ENCODE measurements at regions not wholly inside any gene's neighbourhood (a gene's known extent, or its start where the extent isn't known, plus 50 kb on each side); places are given as distances from the start of the nearest gene placed in this dataset.
"Not testable (repeated sequence)": the region's sequence is repeated elsewhere in the genome, so short reads cannot be mapped to it uniquely, and the experiment has no call there.

GRCh38 chr6:115060581-115060980 is 717.8 kb upstream of the HS3ST5 start:
- DNase-seq, result no peak

GRCh38 chr6:115058414-115059211 is 715.8 kb upstream of the HS3ST5 start:
- DNase-seq, result no peak

GRCh38 chr6:115055579-115055978 is 712.8 kb upstream of the HS3ST5 start:
- no peak for DNase-seq

- DNase-seq, result not testable (repeated sequence)
Measured at GRCh38 chr6:115054242-115054641, 711.4 kb upstream of the HS3ST5 start.

- no peak for DNase-seq
Measured at GRCh38 chr6:115053169-115053860, 710.5 kb upstream of the HS3ST5 start.

GRCh38 chr6:115016593-115016992 is 673.8 kb upstream of the HS3ST5 start:
- DNase-seq, result no peak

GRCh38 chr6:115004982-115005381 is 662.2 kb upstream of the HS3ST5 start:
- peak; percentile 58 for DNase-seq

- no peak for DNase-seq
Measured at GRCh38 chr6:115004204-115004603, 661.4 kb upstream of the HS3ST5 start.

- DNase-seq, result no peak
Measured at GRCh38 chr6:115001731-115002350, 659.0 kb upstream of the HS3ST5 start.

GRCh38 chr6:115000736-115001135 is 657.9 kb upstream of the HS3ST5 start:
- no peak for DNase-seq

GRCh38 chr6:114998492-114998891 is 655.7 kb upstream of the HS3ST5 start:
- DNase-seq, result no peak

GRCh38 chr6:114997813-114998292 is 655.0 kb upstream of the HS3ST5 start:
- no peak for DNase-seq

GRCh38 chr6:114995526-114995925 is 652.7 kb upstream of the HS3ST5 start:
- no peak for DNase-seq

GRCh38 chr6:114989279-114989964 is 646.6 kb upstream of the HS3ST5 start:
- no peak for DNase-seq

GRCh38 chr6:114987281-114987680 is 644.5 kb upstream of the HS3ST5 start:
- DNase-seq, result no peak

GRCh38 chr6:114955363-114955762 is 612.5 kb upstream of the HS3ST5 start:
- no peak for DNase-seq

- no peak for DNase-seq
Measured at GRCh38 chr6:114952229-114952628, 609.4 kb upstream of the HS3ST5 start.

- no peak for DNase-seq
Measured at GRCh38 chr6:114945392-114945791, 602.6 kb upstream of the HS3ST5 start.

- no peak for DNase-seq
Measured at GRCh38 chr6:114941078-114941477, 598.3 kb upstream of the HS3ST5 start.

- DNase-seq, result no peak
Measured at GRCh38 chr6:114940181-114940580, 597.4 kb upstream of the HS3ST5 start.

GRCh38 chr6:114939630-114940029 is 596.8 kb upstream of the HS3ST5 start:
- DNase-seq, result no peak

GRCh38 chr6:114936080-114936479 is 593.3 kb upstream of the HS3ST5 start:
- no peak for DNase-seq
